GM23338 (cell line): ENCODE measurements at regions not wholly inside any gene's neighbourhood (a gene's known extent, or its start where the extent isn't known, plus 50 kb on each side); places are given as distances from the start of the nearest gene placed in this dataset.

ENCODE experiments used
- ATAC-seq: fragments of 200-7000 bp; cut with Tn5 transposase; 3 replicates; pipeline ENCODE4 v1.9.1; 2020
- DNase-seq: peaks from one replicate; pipeline ENCODE4 v3.0.0-alpha.2; 2015; ENCODE audit warnings: low spot score
- H2AFZ ChIP-seq: fragments of 200-600 bp; sonication (generic); 2 replicates; pipeline ENCODE4 v1.8.0; 2016; ENCODE audit warnings: antibody characterized with exemption, mild to moderate bottlenecking, moderate library complexity
- H3F3A ChIP-seq: fragments of 200-600 bp; sonication (generic); replicated peaks from 2 replicates; pipeline ENCODE4 v1.8.0; 2017; ENCODE audit warnings: antibody characterized with exemption, mixed run types, low read depth
- H3K27ac ChIP-seq: fragments of 200-600 bp; sonication (generic); 2 replicates; pipeline ENCODE4 v1.6.1; 2016; ENCODE audit warnings: low read depth
- H3K27me3 ChIP-seq: fragments of 200-600 bp; sonication (generic); 2 replicates; pipeline ENCODE4 v1.8.0; 2016; ENCODE audit warnings: mild to moderate bottlenecking, mixed run types, moderate library complexity; ENCODE audit not compliant: insufficient read depth
- H3K36me3 ChIP-seq: fragments of 200-600 bp; sonication (generic); 2 replicates; pipeline ENCODE4 v1.8.0; 2016; ENCODE audit warnings: mild to moderate bottlenecking; ENCODE audit not compliant: insufficient read depth
- H3K4me1 ChIP-seq: fragments of 200-600 bp; sonication (generic); 2 replicates; pipeline ENCODE4 v1.8.0; 2016; ENCODE audit warnings: mild to moderate bottlenecking, moderate library complexity; ENCODE audit not compliant: insufficient read depth
- H3K4me2 ChIP-seq: fragments of 200-600 bp; sonication (generic); 2 replicates; pipeline ENCODE4 v1.7.1; 2017; ENCODE audit warnings: mixed run types
- H3K4me3 ChIP-seq: fragments of 200-600 bp; sonication (generic); 2 replicates; pipeline ENCODE4 v1.6.1; 2016; ENCODE audit warnings: mixed run types
- H3K79me2 ChIP-seq: fragments of 200-600 bp; sonication (generic); replicated peaks from 2 replicates; pipeline ENCODE4 v1.8.0; 2017; ENCODE audit warnings: mild to moderate bottlenecking; ENCODE audit not compliant: insufficient read depth
- H3K9me2 ChIP-seq: fragments of 200-600 bp; sonication (generic); 2 replicates; pipeline ENCODE4 v1.8.0; 2017; ENCODE audit not compliant: insufficient read depth
- H4K20me1 ChIP-seq: fragments of 200-600 bp; sonication (generic); replicated peaks from 2 replicates; pipeline ENCODE4 v1.8.0; 2017; ENCODE audit warnings: mild to moderate bottlenecking; ENCODE audit not compliant: insufficient read depth
- H3K27ac Mint-ChIP-seq: 2 replicates; pipeline ENCODE4 v1.8.0; 2020; ENCODE audit warnings: inconsistent platforms, mild to moderate bottlenecking, moderate library complexity, mixed read lengths
- H3K27me3 Mint-ChIP-seq: 3 replicates; pipeline ENCODE4 v1.8.0; 2022; ENCODE audit warnings: low read depth, mild to moderate bottlenecking, moderate library complexity, mixed read lengths, inconsistent platforms; ENCODE audit not compliant: insufficient read depth, poor library complexity
- H3K36me3 Mint-ChIP-seq: 3 replicates; pipeline ENCODE4 v1.8.0; 2021; ENCODE audit warnings: low read depth, mild to moderate bottlenecking, inconsistent platforms, moderate library complexity, mixed read lengths
- H3K4me1 Mint-ChIP-seq: 3 replicates; pipeline ENCODE4 v1.8.0; 2020; ENCODE audit warnings: mild to moderate bottlenecking, inconsistent platforms, mixed read lengths
- H3K4me3 Mint-ChIP-seq: 3 replicates; pipeline ENCODE4 v1.8.0; 2021; ENCODE audit warnings: moderate library complexity, mild to moderate bottlenecking, inconsistent platforms, mixed read lengths
- H3K9me3 Mint-ChIP-seq: 3 replicates; pipeline ENCODE4 v1.8.0; 2020; ENCODE audit warnings: moderate library complexity, mild to moderate bottlenecking, inconsistent platforms, mixed read lengths
- CTCF ChIP-seq, 2 experiments: fragments of 200-600 bp in 1 of 2; sonication (generic) in 1 of 2; conservative IDR thresholded peaks; 2 replicates each; pipeline versions ENCODE4 v1.5.1 to v1.6.1; 2016 to 2017; ENCODE audit warnings: antibody characterized with exemption in 2 of 2, low read depth in 2 of 2, mild to moderate bottlenecking in 2 of 2, moderate library complexity in 1 of 2
- ETS1 ChIP-seq: IDR thresholded peaks from 2 replicates; pipeline ENCODE4 v1.6.1; 2016; ENCODE audit warnings: antibody characterized with exemption
- EZH2 ChIP-seq: fragments of 200-600 bp; sonication (generic); IDR thresholded peaks from one replicate; pipeline ENCODE4 v1.8.0; 2017; ENCODE audit warnings: antibody characterized with exemption, mild to moderate bottlenecking, low read depth; ENCODE audit not compliant: unreplicated experiment
- EZH2phosphoT487 ChIP-seq: fragments of 200-600 bp; sonication (generic); IDR thresholded peaks from one replicate; pipeline ENCODE4 v1.8.1; 2018; ENCODE audit warnings: antibody characterized with exemption; ENCODE audit not compliant: unreplicated experiment
- JUNB ChIP-seq: IDR thresholded peaks from one replicate; pipeline ENCODE4 v1.6.1; 2016; ENCODE audit warnings: antibody characterized with exemption; ENCODE audit not compliant: unreplicated experiment
- NANOG ChIP-seq: IDR thresholded peaks from 2 replicates; pipeline ENCODE4 v1.6.1; 2016; ENCODE audit warnings: antibody characterized with exemption, borderline replicate concordance
- REST ChIP-seq: IDR thresholded peaks from one replicate; pipeline ENCODE4 v1.6.1; 2018; ENCODE audit warnings: antibody characterized with exemption; ENCODE audit not compliant: unreplicated experiment
- STAT1 ChIP-seq: IDR thresholded peaks from one replicate; pipeline ENCODE4 v1.6.1; 2016; ENCODE audit warnings: antibody characterized with exemption; ENCODE audit not compliant: unreplicated experiment
- ZNF331 ChIP-seq: fragments of 250-450 bp; sonication (Bioruptor Pico); IDR thresholded peaks from 2 replicates; pipeline ENCODE4 v1.5.0; 2020; ENCODE audit warnings: low read depth, mild to moderate bottlenecking, moderate library complexity
- ZNF462 ChIP-seq: fragments of 250-450 bp; sonication (Bioruptor Pico); IDR thresholded peaks from 2 replicates; pipeline ENCODE4 v1.5.0; 2020; ENCODE audit warnings: mild to moderate bottlenecking, moderate library complexity

- Histone ChIP-seq H3K4me3 (no peak overlapping the region), H3K27me3 (no peaks in the 10 kb centered on the region), H2AFZ (no peak overlapping the region), H3K4me2 (no peak overlapping the region), H3K9me2 (no peaks in the 10 kb centered on the region), H4K20me1 (no peaks in the 10 kb centered on the region), H3K79me2 (no peaks in the 10 kb centered on the region), H3F3A (no peaks in the 10 kb centered on the region), H3K36me3 (no peaks in the 10 kb centered on the region), H3K27ac (no peak overlapping the region), H3K4me1 (peaks cover 17% of the 10 kb centered on the region)
- DNase-seq: no peak
- H3K4me3 Mint-ChIP-seq: no peak overlapping the region
- no peaks in the 10 kb centered on the region for H3K36me3 Mint-ChIP-seq
- no peaks in the 10 kb centered on the region for H3K9me3 Mint-ChIP-seq
- no peak for ATAC-seq
- H3K27me3 Mint-ChIP-seq: no peaks in the 10 kb centered on the region
- TF ChIP-seq EZH2phosphoT487 (no peak), ZNF462 (CRISPR knock-in tag) (no peak), ETS1 (no peak), STAT1 (no peak)
- peaks cover 9% of the 10 kb centered on the region for H3K4me1 Mint-ChIP-seq
- H3K27ac Mint-ChIP-seq: no peak overlapping the region
These were observed 542.2 kb upstream of the USP15 start for GRCh38 chr12:61717986-61718385.

GRCh38 chr12:61739925-61740324 is 520.3 kb upstream of the USP15 start:
- Mint-ChIP-seq H3K27me3 (no peaks in the 10 kb centered on the region), H3K4me1 (no peaks in the 10 kb centered on the region), H3K27ac (no peak overlapping the region), H3K9me3 (no peaks in the 10 kb centered on the region), H3K36me3 (no peaks in the 10 kb centered on the region), H3K4me3 (no peak overlapping the region)
- no peaks in the 10 kb centered on the region for H3K27me3 ChIP-seq
- no peak overlapping the region for H3K4me2 ChIP-seq
- no peak overlapping the region for H2AFZ ChIP-seq
- DNase-seq: no peak
- H3K36me3 ChIP-seq: no peaks in the 10 kb centered on the region
- no peaks in the 10 kb centered on the region for H3K79me2 ChIP-seq
- no peaks in the 10 kb centered on the region for H4K20me1 ChIP-seq
- no peak for ATAC-seq
- no peak overlapping the region for H3K4me3 ChIP-seq
- no peaks in the 10 kb centered on the region for H3K4me1 ChIP-seq
- no peaks in the 10 kb centered on the region for H3F3A ChIP-seq
- H3K9me2 ChIP-seq: no peaks in the 10 kb centered on the region
- H3K27ac ChIP-seq: no peak overlapping the region
- TF ChIP-seq CTCF (conservative IDR thresholded peaks at IDR 0.05; ENCODE audit: low read depth in 2 of 2) (no peak), ZNF331 (CRISPR knock-in tag) (no peak), STAT1 (no peak), REST (no peak), EZH2phosphoT487 (no peak), EZH2 (no peak), JUNB (no peak), NANOG (no peak)
